H1 (cell line): ENCODE measurements at regions not wholly inside any gene's neighbourhood (a gene's known extent, or its start where the extent isn't known, plus 50 kb on each side); places are given as distances from the start of the nearest gene placed in this dataset.

Source experiments
- CTCF ChIA-PET: fragments of 300-600 bp; sonication (Branson Sonifier 250); formaldehyde crosslinking; loops from one replicate; lab custom pipeline; 2021; ENCODE audit not compliant: partially characterized antibody; lab: Charles Lee
- POLR2A ChIA-PET: fragments of 300-600 bp; sonication (Branson Sonifier 250); formaldehyde crosslinking; loops from one replicate; lab custom pipeline; 2021; ENCODE audit warnings: inconsistent platforms; ENCODE audit not compliant: partially characterized antibody; lab: Charles Lee
- DNase-seq, 2 experiments: peaks; one replicate each; pipeline versions ENCODE4 v3.0.0 to v3.0.0-alpha.2; 2010 to 2022; ENCODE audit warnings: low spot score in 2 of 2, low read depth in 1 of 2, mixed read lengths in 1 of 2
- FAIRE-seq: peaks from 2 replicates; lab custom pipeline; 2011; peaks lifted over from hg19 to GRCh38; lab: Jason Lieb, UNC
- H2AFZ ChIP-seq: 2 replicates; pipeline ENCODE4 v1.8.1; 2012; ENCODE audit warnings: low read length, inconsistent platforms
- H2AK5ac ChIP-seq: 2 replicates; pipeline ENCODE4 v1.6.1; 2013; ENCODE audit warnings: low read depth, low read length
- H2BK120ac ChIP-seq: replicated peaks from 2 replicates; pipeline ENCODE3; 2013; ENCODE audit warnings: low read depth, low read length, inconsistent platforms
- H2BK12ac ChIP-seq: 2 replicates; pipeline ENCODE4 v1.6.1; 2013; ENCODE audit warnings: low read depth, low read length
- H2BK15ac ChIP-seq: 2 replicates; pipeline ENCODE4 v1.6.1; 2013; ENCODE audit warnings: low read length
- H2BK20ac ChIP-seq: 2 replicates; pipeline ENCODE4 v1.6.1; 2013; ENCODE audit warnings: low read length
- H2BK5ac ChIP-seq: 2 replicates; pipeline ENCODE4 v1.6.1; 2013; ENCODE audit warnings: low read depth, low read length
- H3K14ac ChIP-seq: 2 replicates; pipeline ENCODE4 v1.6.1; 2013; ENCODE audit warnings: inconsistent platforms; ENCODE audit not compliant: insufficient read length
- H3K18ac ChIP-seq: 2 replicates; pipeline ENCODE4 v1.6.1; 2013; ENCODE audit warnings: low read length; ENCODE audit errors: extremely low read depth
- H3K23ac ChIP-seq: 2 replicates; pipeline ENCODE4 v1.6.1; 2013; ENCODE audit warnings: inconsistent platforms; ENCODE audit not compliant: insufficient read length
- H3K23me2 ChIP-seq: 2 replicates; pipeline ENCODE4 v1.6.1; 2013; ENCODE audit warnings: low read depth, low read length
- H3K27ac ChIP-seq: 2 replicates; pipeline ENCODE4 v1.6.1; 2011; ENCODE audit warnings: low read depth, low read length, inconsistent platforms
- H3K27me3 ChIP-seq, 4 experiments: replicated peaks in 1 of 4; 1 replicate in 1 of 4; 2 replicates in 3 of 4; pipeline versions ENCODE4 v1.6.1 to v1.8.1; 2011 to 2013; ENCODE audit warnings: low read length in 3 of 4, mild to moderate bottlenecking in 3 of 4, inconsistent platforms in 2 of 4, mixed read lengths in 2 of 4, moderate library complexity in 1 of 4; ENCODE audit not compliant: control insufficient read depth in 3 of 4, insufficient read depth in 3 of 4; ENCODE audit errors: extremely low read depth in 1 of 4
- H3K36me3 ChIP-seq, 4 experiments: 2 replicates each; pipeline versions ENCODE4 v1.6.1 to v1.8.1; 2011 to 2013; ENCODE audit warnings: mild to moderate bottlenecking in 4 of 4, low read length in 3 of 4, moderate library complexity in 2 of 4, control low read depth in 1 of 4, inconsistent platforms in 1 of 4; ENCODE audit not compliant: insufficient read depth in 4 of 4, control insufficient read depth in 2 of 4
- H3K4ac ChIP-seq: replicated peaks from 2 replicates; pipeline ENCODE3; 2013; ENCODE audit warnings: low read length, low read depth, mixed read lengths, inconsistent platforms; ENCODE audit not compliant: insufficient read length
- H3K4me1 ChIP-seq, 4 experiments: replicated peaks in 1 of 4; 1 replicate in 1 of 4; 2 replicates in 3 of 4; pipeline versions ENCODE4 v1.6.1 to v1.8.1; 2011 to 2013; ENCODE audit warnings: low read length in 3 of 4, inconsistent platforms in 2 of 4, mixed read lengths in 1 of 4; ENCODE audit not compliant: insufficient read depth in 4 of 4, control insufficient read depth in 3 of 4
- H3K4me2 ChIP-seq, 2 experiments: 2 replicates each; pipeline versions ENCODE4 v1.6.1 to v1.8.1; 2011 to 2013; ENCODE audit warnings: low read depth in 2 of 2, low read length in 2 of 2, control low read depth in 1 of 2, inconsistent platforms in 1 of 2, mild to moderate bottlenecking in 1 of 2; ENCODE audit not compliant: insufficient read depth in 1 of 2
- H3K4me3 ChIP-seq, 4 experiments: fragments of 200-600, 300-600 bp in 1 of 4; sonication (generic), shearing (Covaris generic), sonication (Bioruptor Twin) in 1 of 4; 2 replicates each; pipeline versions ENCODE4 v1.5.1 to v1.8.1; 2011 to 2016; ENCODE audit warnings: low read length in 4 of 4, low read depth in 3 of 4, control low read depth in 2 of 4, inconsistent platforms in 2 of 4, mild to moderate bottlenecking in 2 of 4, mixed read lengths in 1 of 4, moderate library complexity in 1 of 4; ENCODE audit not compliant: insufficient read depth in 2 of 4; ENCODE audit errors: extremely low read depth in 1 of 4
- H3K56ac ChIP-seq: replicated peaks from 2 replicates; pipeline ENCODE3; 2013; ENCODE audit warnings: low read depth, mild to moderate bottlenecking, mixed read lengths, low read length, inconsistent platforms; ENCODE audit not compliant: insufficient read length
- H3K79me1 ChIP-seq: 2 replicates; pipeline ENCODE4 v1.6.1; 2013; ENCODE audit warnings: low read depth, low read length, control low read depth
- H3K79me2 ChIP-seq, 2 experiments: 2 replicates each; pipeline versions ENCODE4 v1.6.1 to v1.8.1; 2012 to 2013; ENCODE audit warnings: low read length in 2 of 2, mild to moderate bottlenecking in 2 of 2, inconsistent platforms in 1 of 2; ENCODE audit not compliant: insufficient read depth in 2 of 2, control insufficient read depth in 1 of 2
- H3K9ac ChIP-seq, 4 experiments: replicated peaks in 1 of 4; 1 replicate in 1 of 4; 2 replicates in 3 of 4; pipeline versions ENCODE4 v1.6.1 to v1.8.1; 2011 to 2013; ENCODE audit warnings: low read depth in 3 of 4, low read length in 3 of 4, control low read depth in 2 of 4, mild to moderate bottlenecking in 2 of 4, moderate library complexity in 2 of 4, inconsistent platforms in 1 of 4; ENCODE audit errors: extremely low read depth in 1 of 4
- H3K9me3 ChIP-seq, 2 experiments: 2 replicates each; pipeline versions ENCODE4 v1.6.1 to v1.8.1; 2012 to 2013; ENCODE audit warnings: mild to moderate bottlenecking in 2 of 2, moderate library complexity in 2 of 2, control low read depth in 1 of 2, inconsistent platforms in 1 of 2, low read depth in 1 of 2, low read length in 1 of 2, mixed read lengths in 1 of 2; ENCODE audit not compliant: insufficient read depth in 2 of 2
- H4K20me1 ChIP-seq, 2 experiments: replicated peaks in 1 of 2; 2 replicates each; pipeline versions ENCODE3 to v1.8.1; 2011 to 2013; ENCODE audit warnings: inconsistent platforms in 2 of 2, low read length in 2 of 2, mild to moderate bottlenecking in 1 of 2; ENCODE audit not compliant: insufficient read depth in 2 of 2, control insufficient read depth in 1 of 2
- H4K5ac ChIP-seq: 2 replicates; pipeline ENCODE4 v1.6.1; 2013; ENCODE audit warnings: low read length, low read depth, mixed read lengths, inconsistent platforms; ENCODE audit not compliant: insufficient read length
- H4K8ac ChIP-seq: 2 replicates; pipeline ENCODE4 v1.8.0; 2013; ENCODE audit warnings: mild to moderate bottlenecking, moderate library complexity, low read length, inconsistent platforms; ENCODE audit not compliant: insufficient read depth; ENCODE audit errors: extremely low read depth
- H4K91ac ChIP-seq: replicated peaks from 2 replicates; pipeline ENCODE3; 2013; ENCODE audit warnings: low read length, mixed read lengths, inconsistent platforms; ENCODE audit not compliant: insufficient read length
- BACH1 ChIP-seq: IDR thresholded peaks from 2 replicates; pipeline ENCODE4 v1.6.1; 2012; ENCODE audit warnings: low read length, improper control_type of control experiment
- HDAC6 ChIP-seq: IDR thresholded peaks from one replicate; pipeline ENCODE4 v1.7.1; 2012; ENCODE audit warnings: low read depth, mild to moderate bottlenecking, inconsistent platforms, low read length, moderate library complexity
- JUND ChIP-seq: IDR thresholded peaks from 2 replicates; pipeline ENCODE4 v1.6.1; 2011; ENCODE audit warnings: mild to moderate bottlenecking, improper control_type of control experiment, low read length
- NANOG ChIP-seq: IDR thresholded peaks from 2 replicates; pipeline ENCODE4 v1.6.1; 2011; ENCODE audit warnings: low read length, low read depth, mild to moderate bottlenecking, inconsistent platforms; ENCODE audit not compliant: insufficient read depth, poor library complexity, severe bottlenecking
- TAF1 ChIP-seq: IDR thresholded peaks from 2 replicates; pipeline ENCODE4 v1.6.1; 2011; ENCODE audit warnings: mild to moderate bottlenecking, low read depth, low read length
- TAF7 ChIP-seq: optimal IDR thresholded peaks from 2 replicates; pipeline ENCODE3; 2011; ENCODE audit warnings: low read depth, mild to moderate bottlenecking, inconsistent platforms, low read length, moderate library complexity, borderline replicate concordance
- WGBS, 2 experiments: shearing (Covaris generic) in 1 of 2; methylation state at CpG; one replicate each; pipeline versions ENCODE4 v1.1.6 to v1.1.7; 2013 to 2015; ENCODE audit warnings: low lambda C conversion rate in 2 of 2, mixed read lengths in 2 of 2, inconsistent platforms in 1 of 2, low coverage in 1 of 2, missing lambda C conversion rate in 1 of 2; ENCODE audit not compliant: insufficient replicate concordance in 2 of 2, insufficient coverage in 1 of 2, insufficient read length in 1 of 2; ENCODE audit errors: extremely low coverage in 1 of 2, missing lambda C conversion rate in 1 of 2; 5-methylcytosine and 5-hydroxymethylcytosine counted together
- TF ChIP-seq, protein P1 (sequence below): IDR thresholded peaks from 2 replicates; pipeline ENCODE4 v1.6.1; 2012; ENCODE audit warnings: inconsistent platforms

- H3K4me2 ChIP-seq, result no peak overlapping the region
- no peak overlapping the region for H3K4me3 ChIP-seq
- H3K79me2 ChIP-seq, result no peaks in the 10 kb centered on the region
- H3K14ac ChIP-seq, result no peak overlapping the region
- H2AK5ac ChIP-seq, result no peak overlapping the region
- H3K27ac ChIP-seq, result no peak overlapping the region
- H3K36me3 ChIP-seq, result no peaks in the 10 kb centered on the region
- H4K8ac ChIP-seq, result no peak overlapping the region
- no peak overlapping the region for H2AFZ ChIP-seq
- H3K4ac ChIP-seq, result no peak overlapping the region
- CTCF ChIA-PET, result no interaction called here
- H2BK120ac ChIP-seq, result no peak overlapping the region
- DNase-seq (no peak), FAIRE-seq (no peak)
- no peak overlapping the region for H2BK20ac ChIP-seq
- no peak overlapping the region for H2BK5ac ChIP-seq
- TF ChIP-seq BACH1, result no peak
- no peak for TF ChIP-seq NANOG
- TF ChIP-seq TAF1, result no peak
- no peak for TF ChIP-seq HDAC6
- no peak for TF ChIP-seq JUND
- no peak for TF ChIP-seq TAF7
- TF ChIP-seq, protein P1, sequence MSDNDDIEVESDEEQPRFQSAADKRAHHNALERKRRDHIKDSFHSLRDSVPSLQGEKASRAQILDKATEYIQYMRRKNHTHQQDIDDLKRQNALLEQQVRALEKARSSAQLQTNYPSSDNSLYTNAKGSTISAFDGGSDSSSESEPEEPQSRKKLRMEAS, result no peak
- no peak overlapping the region for H4K5ac ChIP-seq
- POLR2A ChIA-PET, result no interaction called here
- H3K23me2 ChIP-seq, result no peaks in the 10 kb centered on the region
- no peak overlapping the region for H2BK15ac ChIP-seq
- no peaks in the 10 kb centered on the region for H3K27me3 ChIP-seq
- no peak overlapping the region for H3K18ac ChIP-seq
- no peak overlapping the region for H3K23ac ChIP-seq
- H3K56ac ChIP-seq, result no peak overlapping the region
- H2BK12ac ChIP-seq, result no peak overlapping the region
- no peak overlapping the region for H3K9ac ChIP-seq
- 95% methylated on average over 2 of the region's 2 CpGs; no CpG with 5 or more reads in 1 of the 2 experiments for WGBS, 2 experiments
- H4K20me1 ChIP-seq, result no peaks in the 10 kb centered on the region
- no peaks in the 10 kb centered on the region for H3K79me1 ChIP-seq
- H3K9me3 ChIP-seq, result no peaks in the 10 kb centered on the region
- peaks cover 2 to 9% (median 5%) of the 10 kb centered on the region in 4 experiments; a peak in 4 of 7 replicates for H3K4me1 ChIP-seq
- no peak overlapping the region for H4K91ac ChIP-seq
These were observed 505.1 kb upstream of the KLF4 start for GRCh38 chr9:107994648-107995047.
